ENCODE measurements at regions not wholly inside any gene's neighbourhood (a gene's known extent, or its start where the extent isn't known, plus 50 kb on each side); places are given as distances from the start of the nearest gene placed in this dataset.

GRCh38 chr4:134345244-134345643, 143.7 kb upstream of the PABPC4L start:
- no TSS peak for BruUV-seq (replicated peaks)
- Histone ChIP-seq H4K20me1 (ENCODE audit: insufficient read depth) (no peaks in the 10 kb centered on the region), H3K27ac (ENCODE audit: low read depth, low read length) (no peak overlapping the region), H3K4me3 (replicated peaks in 1 of 2; ENCODE audit: low read depth in 1 of 2, low read length in 2 of 2) (no peak overlapping the region), H3K9me3 (ENCODE audit: control insufficient read depth in 1 of 2, insufficient read depth in 1 of 2, low read depth in 1 of 2, low read length in 2 of 2) (no peaks in the 10 kb centered on the region), H3K4me1 (ENCODE audit: control insufficient read depth in 1 of 2, insufficient read depth in 2 of 2, low read length in 2 of 2) (no peaks in the 10 kb centered on the region), H3K9me2 (ENCODE audit: insufficient read depth) (no peaks in the 10 kb centered on the region), H3K27me3 (ENCODE audit: insufficient read depth, low read length) (no peaks in the 10 kb centered on the region), H2AFZ (ENCODE audit: low read depth, low read length, poor library complexity, severe bottlenecking) (no peak overlapping the region), H3K79me2 (ENCODE audit: insufficient read depth, low read length) (no peaks in the 10 kb centered on the region), H3K36me3 (ENCODE audit: control insufficient read depth in 1 of 2, insufficient read depth in 2 of 2, low read length in 2 of 2) (no peaks in the 10 kb centered on the region), H3K4me2 (ENCODE audit: low read length) (no peak overlapping the region), H3K9ac (ENCODE audit: low read length) (no peak overlapping the region)
- ATAC-seq (no peak), DNase-seq (ENCODE audit: low read depth, low spot score) (no peak)
- ChIA-PET POLR2A (no interaction called here), RAD21 (ENCODE audit: low non-redundant PET in 1 of 2, low total read pairs in 2 of 2, uncharacterized antibody in 2 of 2, unreplicated experiment in 2 of 2) (no interaction called here), CTCF (no interaction called here)
- TF ChIP-seq SRF (IDR thresholded peaks at IDR 0.05; ENCODE audit: low read depth) (no peak), MAX (IDR thresholded peaks at IDR 0.05) (no peak), CBX3 (IDR thresholded peaks at IDR 0.05; ENCODE audit: low read depth) (no peak), SP1 (IDR thresholded peaks at IDR 0.05; ENCODE audit: low read depth) (no peak), FOSL1 (IDR thresholded peaks at IDR 0.05; ENCODE audit: low read depth) (no peak), ELF1 (IDR thresholded peaks at IDR 0.05; ENCODE audit: borderline replicate concordance, low read depth) (no peak), EZH2phosphoT487 (IDR thresholded peaks at IDR 0.05; ENCODE audit: borderline replicate concordance) (no peak), CTCF (IDR thresholded peaks at IDR 0.05 in 2 of 3, conservative IDR thresholded peaks at IDR 0.05 in 1 of 3; ENCODE audit: borderline replicate concordance in 1 of 3, insufficient read depth in 1 of 3, low read depth in 2 of 3, low read length in 2 of 3) (no peak), POLR2A (IDR thresholded peaks at IDR 0.05; ENCODE audit: borderline replicate concordance, extremely low read depth, insufficient read depth, insufficient read length) (no peak), RAD21 (IDR thresholded peaks at IDR 0.05; ENCODE audit: low read depth) (no peak), SIN3A (IDR thresholded peaks at IDR 0.05; ENCODE audit: low read depth) (no peak), ZFX (IDR thresholded peaks at IDR 0.05) (no peak), EZH2 (IDR thresholded peaks at IDR 0.05) (no peak), YY1 (IDR thresholded peaks at IDR 0.05; ENCODE audit: extremely low read depth, insufficient replicate concordance, low read depth, low read length) (no peak), ZBTB33 (IDR thresholded peaks at IDR 0.05; ENCODE audit: extremely low read depth, insufficient replicate concordance, low read length) (no peak), EGR1 (IDR thresholded peaks at IDR 0.05; ENCODE audit: low read depth) (no peak), CEBPB (IDR thresholded peaks at IDR 0.05; ENCODE audit: low read depth) (no peak)
- intact Hi-C loops (cut with micrococcal nuclease), result no loop called here

Measured in HCT116 (cell line).